T-helper 17 cell (primary cell): ENCODE measurements at regions not wholly inside any gene's neighbourhood (a gene's known extent, or its start where the extent isn't known, plus 50 kb on each side); places are given as distances from the start of the nearest gene placed in this dataset.
"Not testable (repeated sequence)": the region's sequence is repeated elsewhere in the genome, so short reads cannot be mapped to it uniquely, and the experiment has no call there.

ENCODE experiments used
- ATAC-seq: fragments of 150-1000 bp; cut with Tn5 transposase; 2 replicates; pipeline ENCODE4 v1.10.0; 2021; ENCODE audit warnings: mild to moderate bottlenecking, moderate library complexity
- DNase-seq, 3 donors: peaks; one replicate each; pipeline versions ENCODE4 v3.0.0 to v3.0.0-alpha.2; 2020 to 2021
- H3K9me3 ChIP-seq: one replicate; pipeline ENCODE4 v1.7.0; 2013; ENCODE audit warnings: low read length, mild to moderate bottlenecking; ENCODE audit not compliant: control insufficient read depth, poor library complexity, severe bottlenecking
- H3K27ac Mint-ChIP-seq: one replicate; pipeline ENCODE4 v1.8.0; 2022; ENCODE audit warnings: mild to moderate bottlenecking, moderate library complexity, mixed read lengths
- H3K27me3 Mint-ChIP-seq: one replicate; pipeline ENCODE4 v1.8.0; 2022; ENCODE audit warnings: mixed read lengths
- H3K36me3 Mint-ChIP-seq: one replicate; pipeline ENCODE4 v1.8.0; 2022; ENCODE audit warnings: low read depth, mixed read lengths
- H3K4me1 Mint-ChIP-seq: one replicate; pipeline ENCODE4 v1.8.0; 2022; ENCODE audit warnings: mild to moderate bottlenecking, mixed read lengths
- H3K4me3 Mint-ChIP-seq: one replicate; pipeline ENCODE4 v1.8.0; 2022; ENCODE audit warnings: mild to moderate bottlenecking, moderate library complexity, mixed read lengths

GRCh38 chr21:5013455-5014304 is 5507.7 kb upstream of the TPTE start:
- H3K27me3 Mint-ChIP-seq, H3K36me3 Mint-ChIP-seq, ATAC-seq, H3K9me3 ChIP-seq, H3K4me3 Mint-ChIP-seq, H3K4me1 Mint-ChIP-seq, H3K27ac Mint-ChIP-seq, DNase-seq: not testable (repeated sequence)

DNA sequence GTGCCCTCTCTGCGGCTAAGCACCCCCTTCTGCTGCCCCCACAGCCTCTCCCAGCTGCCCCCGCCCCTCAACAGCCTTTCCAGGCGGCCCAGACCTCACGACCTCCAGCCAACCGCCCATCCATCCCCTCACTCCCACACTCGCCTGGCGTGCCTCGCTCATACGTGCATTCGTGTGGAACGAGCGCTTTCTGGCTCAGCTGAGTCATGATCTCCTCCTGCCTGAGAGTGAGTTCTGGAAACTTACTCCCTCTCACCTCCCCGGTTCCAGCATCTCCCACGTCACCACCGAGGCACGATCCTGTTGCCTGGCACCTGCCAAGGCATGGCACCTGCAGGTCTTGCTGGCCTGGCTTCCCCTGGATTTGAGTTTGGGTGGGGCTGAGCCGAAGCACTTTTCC is 5506.2 kb upstream of the TPTE start:
- not testable (repeated sequence) for H3K4me1 Mint-ChIP-seq, H3K27me3 Mint-ChIP-seq, DNase-seq, H3K9me3 ChIP-seq, H3K36me3 Mint-ChIP-seq, H3K4me3 Mint-ChIP-seq, H3K27ac Mint-ChIP-seq, ATAC-seq

GRCh38 chr21:5019120-5019519 is 5502.3 kb upstream of the TPTE start:
- H3K9me3 ChIP-seq, DNase-seq, H3K27ac Mint-ChIP-seq, H3K27me3 Mint-ChIP-seq, H3K36me3 Mint-ChIP-seq, H3K4me3 Mint-ChIP-seq, H3K4me1 Mint-ChIP-seq: not testable (repeated sequence)
- peak; percentile 79 for ATAC-seq

DNA sequence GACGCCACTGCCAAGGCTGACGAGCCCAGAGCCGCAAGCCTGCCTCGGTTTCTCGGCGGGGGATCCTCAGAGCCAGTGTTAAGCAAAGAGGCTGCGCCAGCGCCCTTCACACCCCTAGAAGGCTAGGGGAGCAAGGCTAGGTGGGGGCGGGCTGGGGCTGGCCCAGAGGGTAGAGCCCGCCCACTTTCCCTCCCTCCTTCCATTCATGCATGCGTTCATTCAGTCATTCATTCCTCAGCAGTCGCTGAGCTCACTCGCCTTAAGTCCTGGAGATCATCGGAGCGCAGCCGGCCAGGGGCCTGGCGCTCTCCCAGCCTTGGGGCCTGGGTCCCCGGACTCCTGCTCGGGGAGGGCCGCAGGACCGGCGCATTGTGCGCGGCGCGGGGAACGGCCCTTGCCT is 5499.6 kb upstream of the TPTE start:
- DNase-seq, H3K9me3 ChIP-seq, H3K36me3 Mint-ChIP-seq, H3K27ac Mint-ChIP-seq, H3K4me1 Mint-ChIP-seq, H3K4me3 Mint-ChIP-seq, H3K27me3 Mint-ChIP-seq: not testable (repeated sequence)
- peak; percentile 52 for ATAC-seq

DNA sequence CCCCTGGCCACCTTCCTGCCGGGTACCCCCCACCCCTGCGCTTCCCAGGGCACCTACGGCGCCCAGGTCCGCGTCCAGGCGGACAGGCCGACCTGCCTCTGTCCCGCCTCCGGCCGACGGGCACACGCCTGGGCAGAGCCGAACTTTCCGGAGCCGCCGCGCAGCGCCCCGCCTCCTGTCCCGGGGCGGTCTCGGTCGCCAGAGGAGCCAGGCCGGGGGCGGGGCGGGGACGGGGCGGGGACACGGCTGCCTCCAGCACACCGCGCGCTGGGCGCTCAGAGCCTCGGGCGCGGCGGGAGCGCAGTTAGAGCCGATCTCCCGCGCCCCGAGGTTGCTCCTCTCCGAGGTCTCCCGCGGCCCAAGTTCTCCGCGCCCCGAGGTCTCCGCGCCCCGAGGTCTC is 5499.1 kb upstream of the TPTE start:
- peak; percentile 58 for ATAC-seq
- DNase-seq, H3K36me3 Mint-ChIP-seq, H3K9me3 ChIP-seq, H3K4me1 Mint-ChIP-seq, H3K27ac Mint-ChIP-seq, H3K4me3 Mint-ChIP-seq, H3K27me3 Mint-ChIP-seq: not testable (repeated sequence)

DNA sequence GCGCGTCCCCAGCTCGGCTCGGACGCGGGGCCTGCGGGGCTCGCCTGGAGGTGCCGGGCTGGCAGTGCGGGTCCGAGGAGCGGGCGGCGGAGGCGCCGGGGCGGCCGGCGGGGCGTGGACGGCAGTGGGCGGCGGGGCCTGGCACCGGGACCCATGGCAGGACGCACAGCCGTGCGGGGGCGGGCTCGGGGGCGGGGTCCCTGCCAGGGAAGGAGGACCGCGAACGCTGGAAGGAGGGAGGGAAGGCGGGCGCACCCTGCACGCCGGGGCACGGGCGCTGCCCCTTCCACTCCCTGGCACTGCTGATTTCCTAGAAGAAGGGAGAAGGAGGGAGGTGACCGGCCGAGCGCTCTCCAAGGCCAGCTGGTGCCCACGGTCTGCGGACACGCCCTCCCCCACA is 5498.6 kb upstream of the TPTE start:
- H3K36me3 Mint-ChIP-seq, H3K27ac Mint-ChIP-seq, H3K27me3 Mint-ChIP-seq, ATAC-seq, H3K9me3 ChIP-seq, DNase-seq, H3K4me1 Mint-ChIP-seq, H3K4me3 Mint-ChIP-seq: not testable (repeated sequence)

DNA sequence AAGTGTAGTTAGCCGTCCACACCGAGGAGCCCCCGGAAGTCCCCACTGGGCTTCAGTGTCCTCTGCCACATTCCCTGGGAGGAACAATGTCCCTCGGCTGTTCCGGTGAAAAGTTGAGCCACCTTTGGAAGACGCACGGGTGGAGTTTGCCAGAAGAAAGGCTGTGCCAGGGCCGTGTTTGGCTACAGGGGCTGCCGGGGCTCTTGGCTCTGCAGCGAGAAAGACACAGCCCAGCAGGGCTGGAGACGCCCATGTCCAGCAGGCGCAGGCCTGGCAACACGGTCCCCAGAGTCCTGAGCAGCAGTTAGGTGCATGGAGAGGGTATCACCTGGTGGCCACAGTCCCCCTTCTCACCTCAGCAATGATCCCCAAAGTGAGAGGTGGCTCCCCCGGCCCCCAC is 5486.2 kb upstream of the TPTE start:
- not testable (repeated sequence) for H3K27me3 Mint-ChIP-seq, H3K4me1 Mint-ChIP-seq, H3K4me3 Mint-ChIP-seq

DNA sequence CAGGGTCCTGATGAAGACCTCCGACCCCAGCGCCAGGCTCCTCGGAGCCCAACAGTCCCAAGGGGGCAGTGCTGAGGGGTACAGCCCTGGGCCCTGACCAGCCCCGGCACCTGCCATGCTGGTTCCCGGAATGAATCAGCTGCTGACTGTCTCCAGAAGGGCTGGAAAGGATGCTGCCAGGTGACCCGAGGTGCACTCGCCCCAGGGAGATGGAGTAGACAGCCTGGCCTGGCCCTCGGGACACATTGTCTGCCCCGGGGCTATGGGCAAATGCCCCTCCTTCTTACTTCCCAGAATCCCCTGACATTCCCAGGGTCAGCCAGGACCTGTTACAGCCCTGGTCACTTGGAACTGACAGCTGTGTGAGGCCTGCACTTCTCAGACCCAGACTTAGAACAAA is 5485.8 kb upstream of the TPTE start:
- not testable (repeated sequence) for H3K27me3 Mint-ChIP-seq, H3K4me3 Mint-ChIP-seq, H3K27ac Mint-ChIP-seq, DNase-seq, H3K4me1 Mint-ChIP-seq, H3K9me3 ChIP-seq, ATAC-seq, H3K36me3 Mint-ChIP-seq

More for the DNA sequence above, 5486.2 kb upstream of the TPTE start:
- H3K9me3 ChIP-seq, H3K36me3 Mint-ChIP-seq, DNase-seq, H3K27ac Mint-ChIP-seq, ATAC-seq: not testable (repeated sequence)

DNA sequence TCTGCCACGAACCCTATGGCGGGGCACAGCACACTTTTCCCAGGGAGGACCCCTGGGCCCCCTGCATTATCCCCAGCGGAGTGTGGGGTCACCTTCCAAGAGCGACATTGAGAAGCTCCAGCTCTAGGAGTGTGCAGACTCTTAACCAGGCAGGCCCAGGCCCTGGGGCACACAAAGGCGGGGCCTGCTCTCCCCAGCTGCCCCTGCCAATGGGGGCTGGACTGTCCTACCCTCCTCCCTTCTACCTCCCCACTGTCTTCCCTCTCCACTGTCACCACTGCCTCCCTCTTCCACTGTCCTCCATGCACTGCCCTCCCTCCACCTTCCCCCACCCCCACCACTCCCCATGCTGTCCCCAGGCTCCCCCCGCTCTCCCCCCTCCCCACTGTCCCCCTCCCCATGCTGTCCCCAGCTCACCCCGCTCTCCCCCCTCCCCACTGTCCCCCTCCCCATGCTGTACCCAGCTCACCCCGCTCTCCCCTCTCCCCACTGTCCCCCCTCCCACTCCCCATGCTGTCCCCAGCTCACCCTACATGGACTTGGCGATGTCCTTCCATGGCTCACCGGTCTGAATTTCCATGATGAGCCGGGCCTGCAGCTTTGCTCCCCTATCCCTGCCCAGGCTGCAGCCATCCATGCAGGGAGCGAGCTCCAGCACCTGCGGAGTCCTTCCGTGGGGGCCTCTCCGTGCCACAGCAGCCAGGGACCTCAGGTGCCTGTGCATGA is 5483.6 kb upstream of the TPTE start:
- not testable (repeated sequence) for DNase-seq, ATAC-seq

DNA sequence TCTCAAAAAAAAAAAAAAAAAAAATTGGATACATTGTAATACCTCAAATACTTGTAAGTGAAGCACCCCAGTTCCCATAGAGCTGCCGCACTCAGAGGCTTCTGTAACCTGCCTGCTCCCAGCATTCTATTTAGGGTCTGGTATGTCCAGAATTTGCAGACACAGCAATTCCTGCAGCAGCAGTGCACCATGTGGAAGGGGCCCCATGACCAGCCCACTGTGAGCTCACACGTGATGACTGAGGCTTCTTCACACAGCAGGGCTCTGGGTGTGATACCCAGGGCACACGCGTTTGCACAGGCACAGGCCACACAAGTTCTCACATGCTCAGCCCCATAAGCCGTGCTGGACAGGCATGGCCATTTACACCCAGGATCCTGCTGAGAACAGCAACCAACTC is 5481.5 kb upstream of the TPTE start:
- ATAC-seq, DNase-seq, H3K9me3 ChIP-seq, H3K36me3 Mint-ChIP-seq, H3K4me3 Mint-ChIP-seq, H3K27me3 Mint-ChIP-seq, H3K27ac Mint-ChIP-seq, H3K4me1 Mint-ChIP-seq: not testable (repeated sequence)

More for the DNA sequence above, 5483.6 kb upstream of the TPTE start:
- H3K36me3 Mint-ChIP-seq, H3K27ac Mint-ChIP-seq, H3K4me1 Mint-ChIP-seq, H3K27me3 Mint-ChIP-seq, H3K4me3 Mint-ChIP-seq, H3K9me3 ChIP-seq: not testable (repeated sequence)

- not testable (repeated sequence) for H3K27ac Mint-ChIP-seq, H3K4me1 Mint-ChIP-seq, H3K36me3 Mint-ChIP-seq, H3K9me3 ChIP-seq, H3K4me3 Mint-ChIP-seq, DNase-seq, H3K27me3 Mint-ChIP-seq
- peak; percentile 35 for ATAC-seq
Measured at GRCh38 chr21:5042583-5042982, 5478.8 kb upstream of the TPTE start.

DNA sequence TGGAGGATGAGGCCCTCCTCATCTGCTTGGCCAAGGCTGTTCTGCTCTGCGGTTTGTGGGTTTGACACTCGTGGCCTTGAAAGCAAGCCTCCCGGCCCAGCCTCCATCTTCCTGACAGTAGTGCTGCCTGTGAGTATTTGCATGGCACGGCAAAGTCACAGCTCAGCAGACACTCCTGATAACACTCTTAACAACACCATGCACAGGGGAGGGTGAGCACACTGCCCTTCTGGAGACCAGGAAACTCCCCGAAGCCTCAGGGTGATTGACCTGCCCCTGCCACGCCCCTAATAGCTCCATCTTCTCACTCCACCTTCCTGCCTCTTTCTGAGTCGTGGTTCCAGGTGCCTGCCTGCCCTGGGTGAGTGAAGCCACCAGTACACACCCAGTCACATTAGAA is 5476.6 kb upstream of the TPTE start:
- DNase-seq, H3K27ac Mint-ChIP-seq, H3K9me3 ChIP-seq, H3K36me3 Mint-ChIP-seq, H3K4me1 Mint-ChIP-seq, H3K4me3 Mint-ChIP-seq, ATAC-seq, H3K27me3 Mint-ChIP-seq: not testable (repeated sequence)

GRCh38 chr21:5051303-5052018 is 5469.9 kb upstream of the TPTE start:
- H3K4me3 Mint-ChIP-seq = peak overlapping the region; percentile 69
- H3K27ac Mint-ChIP-seq, H3K9me3 ChIP-seq, H3K36me3 Mint-ChIP-seq, H3K27me3 Mint-ChIP-seq, DNase-seq, H3K4me1 Mint-ChIP-seq, ATAC-seq: not testable (repeated sequence)
